Nephron (organoid): ENCODE measurements at regions not wholly inside any gene's neighbourhood (a gene's known extent, or its start where the extent isn't known, plus 50 kb on each side); places are given as distances from the start of the nearest gene placed in this dataset.

Experiments
- H3K27ac Mint-ChIP-seq, 3 experiments: 2 replicates each; pipeline ENCODE4 v1.8.0; 2020; ENCODE audit warnings: mixed read lengths in 3 of 3, mild to moderate bottlenecking in 2 of 3, moderate library complexity in 1 of 3
- H3K27me3 Mint-ChIP-seq: 2 replicates; pipeline ENCODE4 v1.8.0; 2021; ENCODE audit warnings: low read depth, mild to moderate bottlenecking, moderate library complexity, mixed read lengths
- H3K36me3 Mint-ChIP-seq: 2 replicates; pipeline ENCODE4 v1.8.0; 2020; ENCODE audit warnings: low read depth, mixed read lengths
- H3K4me1 Mint-ChIP-seq: 2 replicates; pipeline ENCODE4 v1.8.0; 2020; ENCODE audit warnings: mixed read lengths
- H3K4me3 Mint-ChIP-seq, 3 experiments: 2 replicates each; pipeline ENCODE4 v1.8.0; 2020; ENCODE audit warnings: mild to moderate bottlenecking in 3 of 3, mixed read lengths in 3 of 3, moderate library complexity in 2 of 3
- H3K9me3 Mint-ChIP-seq: 2 replicates; pipeline ENCODE4 v1.8.0; 2020; ENCODE audit warnings: mixed read lengths
- CTCF ChIP-seq, 3 experiments: fragments of 200-600 bp; sonication (generic); IDR thresholded peaks; one replicate each; pipeline ENCODE4 v1.5.0; 2021; ENCODE audit warnings: antibody characterized with exemption in 3 of 3; ENCODE audit not compliant: unreplicated experiment in 3 of 3

DNA sequence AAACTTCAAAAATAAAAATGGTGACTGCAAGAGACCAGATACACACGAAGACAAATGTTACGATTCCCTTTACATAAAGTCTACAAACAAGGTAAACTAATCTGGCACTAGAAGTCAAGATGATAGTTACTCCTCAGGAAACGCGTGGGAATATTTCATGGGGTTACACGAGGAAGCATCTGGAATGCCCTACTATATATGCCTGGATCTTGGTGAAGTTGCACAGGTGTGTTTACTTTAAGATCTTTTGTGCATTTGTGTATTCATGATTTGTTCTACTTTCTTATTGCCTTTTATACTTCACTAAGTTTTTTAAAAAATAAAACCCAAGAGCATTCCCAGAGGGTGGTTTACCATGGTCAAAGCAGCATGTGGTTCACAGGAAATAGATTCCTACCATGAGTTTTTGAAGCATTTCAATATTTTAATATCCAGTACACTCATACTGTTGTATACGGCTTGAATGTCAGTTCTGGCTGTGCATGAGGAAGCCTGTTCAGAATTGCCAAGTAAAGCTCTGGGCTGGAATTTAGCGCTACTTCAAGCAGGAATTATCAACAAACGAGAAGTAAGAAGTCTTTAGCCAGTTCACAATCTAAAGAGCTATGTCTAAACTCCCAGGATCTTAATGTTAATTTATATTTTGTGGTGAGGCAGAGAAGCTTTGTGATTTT, 239.8 kb upstream of the KLHL1 start:
- Mint-ChIP-seq H3K27ac (no peak overlapping the region), H3K4me1 (no peaks in the 10 kb centered on the region), H3K27me3 (no peaks in the 10 kb centered on the region), H3K36me3 (no peaks in the 10 kb centered on the region), H3K9me3 (no peaks in the 10 kb centered on the region), H3K4me3 (no peak overlapping the region)
- no peak for TF ChIP-seq CTCF (IDR thresholded peaks at IDR 0.05; ENCODE audit: unreplicated experiment in 3 of 3)

DNA sequence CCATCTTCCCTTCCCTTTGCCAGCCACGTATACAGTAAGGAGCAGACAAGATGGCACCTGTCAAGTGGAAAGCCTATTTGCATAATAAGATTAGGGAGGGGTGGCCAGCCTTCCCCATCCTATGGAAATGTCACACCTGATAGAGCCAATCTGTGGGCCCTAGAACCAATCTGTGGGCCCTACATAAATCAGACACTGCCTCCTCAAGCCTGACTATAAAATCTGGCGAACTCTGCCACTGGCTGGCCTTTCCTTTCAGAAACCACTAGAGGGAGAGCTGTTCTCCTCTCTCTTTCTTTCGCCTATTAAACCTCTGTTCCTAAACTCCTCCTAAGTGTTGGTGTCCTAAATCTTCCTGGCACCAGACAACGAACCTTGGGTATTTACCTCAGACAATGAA, 231.5 kb upstream of the KLHL1 start:
- Mint-ChIP-seq H3K36me3 (no peaks in the 10 kb centered on the region), H3K4me1 (no peaks in the 10 kb centered on the region), H3K4me3 (no peak overlapping the region), H3K27me3 (no peaks in the 10 kb centered on the region), H3K9me3 (no peaks in the 10 kb centered on the region), H3K27ac (no peak overlapping the region)
- TF ChIP-seq CTCF (IDR thresholded peaks at IDR 0.05; ENCODE audit: unreplicated experiment in 3 of 3): peak in 2 of 3 experiments; percentile 37 to 45

DNA sequence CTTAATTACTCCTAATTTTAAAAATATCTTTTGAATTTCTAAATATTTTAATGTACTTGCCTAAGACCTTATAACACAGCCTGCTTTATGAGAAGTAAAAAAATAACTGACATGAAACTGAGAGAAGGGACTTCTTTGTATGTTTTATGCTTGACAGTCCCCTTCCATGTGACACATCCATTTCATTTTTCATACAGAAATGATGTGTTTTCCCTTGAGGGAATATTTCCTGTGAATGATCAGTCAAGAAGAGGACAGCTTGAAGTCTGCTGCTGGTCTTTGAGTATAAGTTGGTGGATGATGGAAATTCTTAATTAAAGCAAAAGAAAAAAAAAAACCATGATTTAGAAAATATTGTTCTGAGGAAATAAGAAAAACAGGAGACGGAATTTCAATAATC, 230.4 kb upstream of the KLHL1 start:
- Mint-ChIP-seq H3K9me3 (no peaks in the 10 kb centered on the region), H3K36me3 (no peaks in the 10 kb centered on the region)
- no peak for TF ChIP-seq CTCF (IDR thresholded peaks at IDR 0.05; ENCODE audit: unreplicated experiment in 3 of 3)

DNA sequence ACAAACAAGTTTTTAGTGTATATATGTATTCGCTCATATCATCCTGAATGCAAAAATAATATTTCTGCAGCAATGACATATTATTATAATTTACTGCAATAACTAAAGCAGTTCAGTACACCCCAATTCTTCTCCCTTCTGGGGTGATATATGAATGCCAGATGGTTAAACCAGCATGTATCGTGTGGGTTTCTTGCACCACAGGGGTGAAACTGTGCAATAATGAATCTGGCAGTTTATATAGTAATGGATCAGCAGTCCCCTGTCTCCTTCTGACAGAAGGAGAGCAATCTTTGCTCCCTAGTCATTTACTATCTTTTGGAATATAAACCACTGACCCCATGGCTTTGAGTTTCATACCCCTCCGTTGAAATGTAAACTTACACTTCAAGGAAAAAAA, 228.6 kb upstream of the KLHL1 start:
- Mint-ChIP-seq H3K9me3 (no peaks in the 10 kb centered on the region), H3K4me1 (no peaks in the 10 kb centered on the region), H3K4me3 (no peak overlapping the region), H3K36me3 (no peaks in the 10 kb centered on the region), H3K27me3 (no peaks in the 10 kb centered on the region), H3K27ac (no peak overlapping the region)
- TF ChIP-seq CTCF (IDR thresholded peaks at IDR 0.05; ENCODE audit: unreplicated experiment in 3 of 3): no peak

More for the DNA sequence above, 230.4 kb upstream of the KLHL1 start:
- Mint-ChIP-seq H3K4me1 (no peaks in the 10 kb centered on the region), H3K27ac (no peak overlapping the region), H3K27me3 (no peaks in the 10 kb centered on the region), H3K4me3 (no peak overlapping the region)

GRCh38 chr13:70333752-70334151, 225.5 kb upstream of the KLHL1 start:
- TF ChIP-seq CTCF (IDR thresholded peaks at IDR 0.05; ENCODE audit: unreplicated experiment in 3 of 3): no peak
- no peaks in the 10 kb centered on the region for H3K4me1 Mint-ChIP-seq
- no peak overlapping the region for H3K27ac Mint-ChIP-seq

DNA sequence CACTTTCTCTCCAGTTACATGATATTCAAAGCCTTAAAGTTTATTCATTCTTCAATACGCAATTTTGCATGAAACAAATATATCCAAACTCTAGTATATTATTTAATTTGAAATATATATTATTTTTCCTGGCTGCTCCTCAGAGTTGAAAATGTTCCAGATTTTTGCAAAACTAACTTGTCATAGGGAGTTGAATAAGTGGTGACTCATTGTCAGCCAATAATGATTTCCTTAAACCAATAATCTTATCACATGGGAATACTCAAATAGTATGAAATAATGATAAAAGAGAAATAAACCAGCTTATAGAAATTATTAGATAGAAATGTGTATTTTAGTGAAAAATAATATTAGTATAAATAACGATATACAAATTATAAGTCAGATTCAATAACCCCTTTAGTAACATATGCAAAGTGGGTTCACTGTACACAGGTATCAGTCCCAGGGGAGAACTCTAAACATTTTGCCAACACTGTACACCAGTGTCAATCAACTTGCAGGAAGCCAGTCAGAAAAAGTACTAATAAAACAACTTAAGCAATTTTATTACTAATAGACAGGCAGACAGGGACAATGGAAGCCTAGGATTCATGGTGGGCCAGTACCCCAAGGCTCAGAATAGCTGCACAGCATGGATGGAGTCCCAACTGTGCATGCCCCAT, 222.6 kb upstream of the KLHL1 start:
- Mint-ChIP-seq H3K9me3 (no peaks in the 10 kb centered on the region), H3K36me3 (no peaks in the 10 kb centered on the region), H3K27ac (no peak overlapping the region), H3K27me3 (no peaks in the 10 kb centered on the region), H3K4me3 (no peak overlapping the region), H3K4me1 (no peaks in the 10 kb centered on the region)
- no peak for TF ChIP-seq CTCF (IDR thresholded peaks at IDR 0.05; ENCODE audit: unreplicated experiment in 3 of 3)

More at GRCh38 chr13:70333752-70334151, 225.5 kb upstream of the KLHL1 start:
- H3K36me3 Mint-ChIP-seq: no peaks in the 10 kb centered on the region
- H3K4me3 Mint-ChIP-seq: no peak overlapping the region
- no peaks in the 10 kb centered on the region for H3K9me3 Mint-ChIP-seq
- H3K27me3 Mint-ChIP-seq: no peaks in the 10 kb centered on the region
